BE2C (cell line): ENCODE measurements at regions not wholly inside any gene's neighbourhood (a gene's known extent, or its start where the extent isn't known, plus 50 kb on each side); places are given as distances from the start of the nearest gene placed in this dataset.
A peak's percentile ranks its signal among the peaks of the same experiment; 100 is the strongest.

ENCODE experiments used
- DNase-seq: peaks from one replicate; pipeline ENCODE4 v3.0.0-alpha.2; 2020
- H3K27me3 ChIP-seq: fragments of 250-450 bp; sonication (Bioruptor Pico); 2 replicates; pipeline ENCODE4 v1.5.1; 2020; ENCODE audit warnings: mild to moderate bottlenecking
- H3K36me3 ChIP-seq: fragments of 250-450 bp; sonication (Bioruptor Pico); 2 replicates; pipeline ENCODE4 v1.5.1; 2020; ENCODE audit warnings: mild to moderate bottlenecking
- H3K4me1 ChIP-seq: fragments of 250-450 bp; sonication (Bioruptor Pico); 2 replicates; pipeline ENCODE4 v1.5.1; 2020
- H3K4me3 ChIP-seq: 2 replicates; pipeline ENCODE4 v1.5.1; 2011; ENCODE audit warnings: low read depth, low read length
- H3K9me3 ChIP-seq: fragments of 250-450 bp; sonication (Bioruptor Pico); 2 replicates; pipeline ENCODE4 v1.5.1; 2020
- TF ChIP-seq, protein P1 (sequence below): IDR thresholded peaks from 2 replicates; pipeline ENCODE4 v1.5.1; 2012; ENCODE audit warnings: mild to moderate bottlenecking, low read depth, low read length

DNA sequence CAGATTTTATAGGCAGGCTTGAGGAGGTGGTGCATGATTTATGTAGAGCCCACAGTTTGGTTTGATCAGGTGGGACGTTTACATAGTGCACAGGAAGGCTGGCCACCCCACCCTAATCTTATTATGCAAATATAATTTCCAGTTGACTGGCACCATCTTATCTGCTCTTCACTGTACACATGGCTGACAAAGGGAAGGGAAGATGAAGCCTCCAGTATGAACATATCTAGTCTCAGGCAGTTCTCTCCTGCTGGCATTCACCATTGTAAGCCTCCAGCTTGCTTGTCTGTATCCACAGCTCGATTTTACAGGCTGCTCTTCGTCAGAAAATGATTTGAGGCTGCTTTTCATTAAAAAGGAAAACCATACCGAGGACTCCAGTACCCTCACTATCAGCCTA lies 278.3 kb downstream of the TECRL start:
- no peaks in the 10 kb centered on the region for H3K9me3 ChIP-seq
- H3K4me3 ChIP-seq = peak overlapping the region; percentile 46
- DNase-seq = peak; percentile 25
- H3K36me3 ChIP-seq = no peaks in the 10 kb centered on the region
- TF ChIP-seq, protein P1, sequence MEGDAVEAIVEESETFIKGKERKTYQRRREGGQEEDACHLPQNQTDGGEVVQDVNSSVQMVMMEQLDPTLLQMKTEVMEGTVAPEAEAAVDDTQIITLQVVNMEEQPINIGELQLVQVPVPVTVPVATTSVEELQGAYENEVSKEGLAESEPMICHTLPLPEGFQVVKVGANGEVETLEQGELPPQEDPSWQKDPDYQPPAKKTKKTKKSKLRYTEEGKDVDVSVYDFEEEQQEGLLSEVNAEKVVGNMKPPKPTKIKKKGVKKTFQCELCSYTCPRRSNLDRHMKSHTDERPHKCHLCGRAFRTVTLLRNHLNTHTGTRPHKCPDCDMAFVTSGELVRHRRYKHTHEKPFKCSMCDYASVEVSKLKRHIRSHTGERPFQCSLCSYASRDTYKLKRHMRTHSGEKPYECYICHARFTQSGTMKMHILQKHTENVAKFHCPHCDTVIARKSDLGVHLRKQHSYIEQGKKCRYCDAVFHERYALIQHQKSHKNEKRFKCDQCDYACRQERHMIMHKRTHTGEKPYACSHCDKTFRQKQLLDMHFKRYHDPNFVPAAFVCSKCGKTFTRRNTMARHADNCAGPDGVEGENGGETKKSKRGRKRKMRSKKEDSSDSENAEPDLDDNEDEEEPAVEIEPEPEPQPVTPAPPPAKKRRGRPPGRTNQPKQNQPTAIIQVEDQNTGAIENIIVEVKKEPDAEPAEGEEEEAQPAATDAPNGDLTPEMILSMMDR = no peak
- no peaks in the 10 kb centered on the region for H3K27me3 ChIP-seq
- H3K4me1 ChIP-seq = no peaks in the 10 kb centered on the region; the same call in 1 of the 2 replicates

DNA sequence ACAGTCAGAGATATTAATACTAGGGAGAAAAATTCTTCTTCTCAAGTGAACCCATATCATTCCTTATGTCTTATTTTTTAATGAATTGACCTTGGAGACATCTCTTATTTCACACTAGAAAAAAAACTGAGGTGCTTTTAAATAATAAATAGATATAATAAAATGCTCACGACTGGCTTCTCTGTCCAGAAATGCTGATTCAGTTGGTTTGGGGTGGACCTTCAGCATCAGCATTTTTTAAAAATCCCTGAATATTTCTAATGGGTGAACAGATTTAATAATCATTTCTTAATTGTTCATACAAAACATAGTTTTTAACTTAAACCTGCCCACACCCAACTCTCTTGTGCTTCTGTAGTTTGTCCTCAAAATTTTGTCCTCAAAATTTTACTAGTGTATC lies 283.9 kb downstream of the TECRL start:
- H3K4me3 ChIP-seq = no peak overlapping the region
- no peaks in the 10 kb centered on the region for H3K9me3 ChIP-seq
- TF ChIP-seq, protein P1 = no peak
- no peaks in the 10 kb centered on the region for H3K36me3 ChIP-seq
- no peak for DNase-seq
- H3K4me1 ChIP-seq = no peaks in the 10 kb centered on the region
- no peaks in the 10 kb centered on the region for H3K27me3 ChIP-seq

DNA sequence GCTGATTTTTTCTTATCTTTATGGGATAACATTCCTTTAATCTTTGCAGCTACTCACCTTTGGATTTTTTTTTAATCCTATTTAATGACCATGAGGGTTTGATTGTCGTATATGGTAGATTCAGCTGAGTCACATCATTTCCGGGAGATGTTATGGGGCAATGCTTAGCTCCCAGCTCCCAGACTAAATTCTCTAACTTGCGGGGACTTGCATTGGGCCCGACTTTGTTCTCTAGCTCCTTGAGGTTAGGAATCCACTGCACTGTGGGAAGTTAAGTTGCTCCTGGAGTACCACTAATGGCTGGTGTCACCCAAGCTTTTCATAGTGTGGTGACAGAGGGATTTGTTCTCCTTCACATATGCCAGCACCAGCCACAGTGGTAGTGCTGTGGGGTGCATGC lies 287.4 kb downstream of the TECRL start:
- no peaks in the 10 kb centered on the region for H3K36me3 ChIP-seq
- H3K4me1 ChIP-seq = no peaks in the 10 kb centered on the region
- TF ChIP-seq, protein P1 = no peak
- no peaks in the 10 kb centered on the region for H3K9me3 ChIP-seq
- no peak overlapping the region for H3K4me3 ChIP-seq
- no peak for DNase-seq
- H3K27me3 ChIP-seq = no peaks in the 10 kb centered on the region

DNA sequence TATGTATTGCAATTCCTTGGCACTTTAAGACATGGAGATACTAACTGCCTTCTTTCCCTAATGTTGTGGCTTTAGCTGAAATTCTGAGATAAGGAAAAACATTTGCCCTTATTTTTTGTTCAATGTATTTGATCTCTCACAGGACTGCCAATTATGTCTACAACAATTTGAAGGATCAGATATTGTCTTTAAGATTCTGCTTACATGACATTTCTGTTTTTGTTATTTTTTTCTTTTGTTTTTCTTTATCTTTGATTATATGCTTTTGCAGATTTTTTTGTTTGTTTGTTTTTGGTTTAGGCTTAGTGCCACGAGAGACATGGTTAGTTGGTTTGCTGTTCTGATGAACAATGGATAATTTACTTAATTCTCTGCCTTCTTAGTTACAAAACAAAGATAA lies 303.3 kb downstream of the TECRL start:
- H3K4me3 ChIP-seq = no peak overlapping the region
- TF ChIP-seq, protein P1 = no peak
- H3K27me3 ChIP-seq = no peaks in the 10 kb centered on the region
- DNase-seq = no peak
- no peaks in the 10 kb centered on the region for H3K4me1 ChIP-seq
- H3K9me3 ChIP-seq = no peaks in the 10 kb centered on the region
- no peaks in the 10 kb centered on the region for H3K36me3 ChIP-seq

DNA sequence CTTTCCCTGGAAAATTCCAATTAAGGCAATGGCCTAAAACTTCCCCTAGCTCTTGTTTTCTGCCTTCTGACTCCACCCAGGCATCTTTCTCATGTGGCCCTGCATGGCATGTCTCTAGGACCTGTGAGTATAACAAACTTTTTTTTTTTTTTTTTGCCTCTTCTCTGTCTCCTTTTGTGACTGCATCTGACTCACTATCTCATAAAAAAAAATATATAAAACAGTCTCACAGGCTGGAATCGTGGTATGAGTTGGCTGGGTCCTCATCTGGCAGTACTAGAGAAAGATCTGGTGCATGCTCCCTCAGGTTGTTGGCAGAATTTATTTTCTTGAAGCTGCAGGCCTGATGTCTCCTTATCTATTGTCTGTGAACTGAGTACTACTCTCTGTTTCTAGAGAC lies 313.9 kb downstream of the TECRL start:
- no peak for DNase-seq
- TF ChIP-seq, protein P1 = no peak

DNA sequence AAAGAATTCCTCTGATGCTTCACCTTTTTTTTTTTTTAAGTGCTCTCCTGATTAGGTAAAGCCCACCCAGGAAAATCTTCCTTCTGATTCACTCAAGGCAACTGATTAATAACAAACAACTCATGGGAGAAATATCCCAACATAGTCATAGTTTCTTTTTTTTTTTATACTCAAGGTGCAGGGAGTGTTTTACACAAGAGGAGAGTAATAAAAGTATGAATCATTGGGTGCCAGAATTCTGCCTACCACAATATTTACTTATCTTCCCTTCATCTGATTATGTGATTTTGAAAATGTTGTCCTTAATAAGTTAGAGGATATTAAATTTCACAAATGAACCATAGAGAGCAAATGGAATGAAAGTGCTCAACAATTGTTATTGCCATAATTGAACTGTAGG lies 329.9 kb downstream of the TECRL start:
- TF ChIP-seq, protein P1 = no peak
- H3K27me3 ChIP-seq = no peaks in the 10 kb centered on the region
- no peaks in the 10 kb centered on the region for H3K36me3 ChIP-seq
- DNase-seq = no peak
- H3K4me3 ChIP-seq = no peak overlapping the region
- H3K4me1 ChIP-seq = no peaks in the 10 kb centered on the region
- no peaks in the 10 kb centered on the region for H3K9me3 ChIP-seq

More for the DNA sequence above, 313.9 kb downstream of the TECRL start:
- H3K4me3 ChIP-seq = no peak overlapping the region
- H3K9me3 ChIP-seq = no peaks in the 10 kb centered on the region
- H3K27me3 ChIP-seq = no peaks in the 10 kb centered on the region
- no peaks in the 10 kb centered on the region for H3K36me3 ChIP-seq
- H3K4me1 ChIP-seq = no peaks in the 10 kb centered on the region
